CMK (cell line): ENCODE measurements at regions not wholly inside any gene's neighbourhood (a gene's known extent, or its start where the extent isn't known, plus 50 kb on each side); places are given as distances from the start of the nearest gene placed in this dataset.
A peak's percentile ranks its signal among the peaks of the same experiment; 100 is the strongest.

Experiments used
- DNase-seq: peaks from one replicate; pipeline ENCODE4 v3.0.0-alpha.2; 2010; ENCODE audit warnings: low read depth

GRCh38 chr4:122555216-122555615, 65.7 kb downstream of the IL21 start:
- DNase-seq = no peak

GRCh38 chr4:122553432-122553831, 67.4 kb downstream of the IL21 start:
- DNase-seq = no peak

GRCh38 chr4:122552898-122553297, 68.0 kb downstream of the IL21 start:
- no peak for DNase-seq

GRCh38 chr4:122548886-122549630, 71.8 kb downstream of the IL21 start:
- no peak for DNase-seq

- DNase-seq = peak; percentile 38
Measured at GRCh38 chr4:122548452-122548851, 72.4 kb downstream of the IL21 start.

GRCh38 chr4:122542411-122543236, 78.2 kb downstream of the IL21 start:
- DNase-seq = no peak

- no peak for DNase-seq
Measured at GRCh38 chr4:122541996-122542395, 78.9 kb downstream of the IL21 start.

- no peak for DNase-seq
Measured at GRCh38 chr4:122540838-122541237, 80.0 kb downstream of the IL21 start.

- no peak for DNase-seq
Measured at GRCh38 chr4:122539861-122540465, 80.9 kb downstream of the IL21 start.

- no peak for DNase-seq
Measured at GRCh38 chr4:122537388-122538135, 81.0 kb upstream of the IL2 start.

- no peak for DNase-seq
Measured at GRCh38 chr4:122536001-122536400, 79.5 kb upstream of the IL2 start.

GRCh38 chr4:122534776-122535175, 78.3 kb upstream of the IL2 start:
- DNase-seq = no peak

- DNase-seq = no peak
Measured at GRCh38 chr4:122533841-122534240, 77.3 kb upstream of the IL2 start.

GRCh38 chr4:122532766-122533165, 76.2 kb upstream of the IL2 start:
- no peak for DNase-seq

- no peak for DNase-seq
Measured at GRCh38 chr4:122531514-122531913, 75.0 kb upstream of the IL2 start.

GRCh38 chr4:122531038-122531437, 74.5 kb upstream of the IL2 start:
- no peak for DNase-seq

- DNase-seq = no peak
Measured at GRCh38 chr4:122528879-122529278, 72.4 kb upstream of the IL2 start.

GRCh38 chr4:122525865-122526264, 69.3 kb upstream of the IL2 start:
- DNase-seq = no peak

- DNase-seq = no peak
Measured at GRCh38 chr4:122524176-122524575, 67.7 kb upstream of the IL2 start.

GRCh38 chr4:122522944-122523343, 66.4 kb upstream of the IL2 start:
- no peak for DNase-seq

- DNase-seq = no peak
Measured at GRCh38 chr4:122517345-122517744, 60.8 kb upstream of the IL2 start.

- no peak for DNase-seq
Measured at GRCh38 chr4:122516376-122516775, 59.9 kb upstream of the IL2 start.
